Skeletal muscle tissue (tissue), 3 donors: ENCODE measurements at regions not wholly inside any gene's neighbourhood (a gene's known extent, or its start where the extent isn't known, plus 50 kb on each side); places are given as distances from the start of the nearest gene placed in this dataset.
"Not testable (repeated sequence)": the region's sequence is repeated elsewhere in the genome, so short reads cannot be mapped to it uniquely, and the experiment has no call there.

Experiments used
- H3K27ac ChIP-seq: one replicate; pipeline ENCODE4 v1.7.0; 2013; ENCODE audit warnings: mild to moderate bottlenecking, low read depth, low read length, inconsistent platforms
- H3K27me3 ChIP-seq, 3 donors: one replicate each; pipeline ENCODE4 v1.7.0; 2013; ENCODE audit warnings: low read length in 3 of 3; ENCODE audit not compliant: control insufficient read depth in 3 of 3, insufficient read depth in 3 of 3
- H3K36me3 ChIP-seq, 3 donors: one replicate each; pipeline ENCODE4 v1.7.0; 2013; ENCODE audit warnings: low read length in 3 of 3; ENCODE audit not compliant: control insufficient read depth in 3 of 3, insufficient read depth in 3 of 3
- H3K4me1 ChIP-seq, 3 donors: one replicate each; pipeline ENCODE4 v1.7.0; 2013; ENCODE audit warnings: low read length in 3 of 3, mild to moderate bottlenecking in 3 of 3; ENCODE audit not compliant: control insufficient read depth in 3 of 3, insufficient read depth in 3 of 3
- H3K4me3 ChIP-seq, 3 donors: one replicate each; pipeline ENCODE4 v1.7.0; 2013; ENCODE audit warnings: low read length in 3 of 3
- H3K9ac ChIP-seq, 3 donors: one replicate each; pipeline ENCODE4 v1.7.0; 2013; ENCODE audit warnings: low read length in 3 of 3, mild to moderate bottlenecking in 3 of 3, moderate library complexity in 2 of 3, low read depth in 1 of 3
- H3K9me3 ChIP-seq, 3 donors: one replicate each; pipeline ENCODE4 v1.7.0; 2013; ENCODE audit warnings: low read length in 3 of 3; ENCODE audit not compliant: control insufficient read depth in 3 of 3
- donor health status: Osteomylitis.

DNA sequence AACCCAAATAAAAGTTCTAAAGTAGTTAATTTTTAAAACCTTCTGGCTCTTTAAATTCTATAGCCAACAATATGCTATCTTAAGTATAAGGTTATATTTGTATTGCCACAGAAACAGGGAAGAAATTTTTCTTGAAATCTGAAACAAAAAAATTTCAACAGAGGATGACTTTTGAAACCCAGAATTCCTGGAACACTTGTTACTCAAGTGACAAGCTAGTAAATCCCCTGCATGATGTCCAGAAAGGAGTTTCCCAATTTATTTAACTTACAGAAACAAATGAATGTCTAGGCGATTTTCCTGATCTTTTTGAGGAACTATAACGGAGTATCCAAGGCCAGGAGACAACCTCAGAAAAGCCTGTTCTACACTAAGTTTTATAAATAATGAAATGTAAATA is 69.6 kb downstream of the SLC41A2 start:
- Histone ChIP-seq H3K27ac (no peak overlapping the region), H3K4me1 (no peaks in the 10 kb centered on the region), H3K36me3 (no peaks in the 10 kb centered on the region), H3K27me3 (no peaks in the 10 kb centered on the region), H3K9me3 (no peaks in the 10 kb centered on the region), H3K9ac (no peak overlapping the region), H3K4me3 (no peak overlapping the region)

DNA sequence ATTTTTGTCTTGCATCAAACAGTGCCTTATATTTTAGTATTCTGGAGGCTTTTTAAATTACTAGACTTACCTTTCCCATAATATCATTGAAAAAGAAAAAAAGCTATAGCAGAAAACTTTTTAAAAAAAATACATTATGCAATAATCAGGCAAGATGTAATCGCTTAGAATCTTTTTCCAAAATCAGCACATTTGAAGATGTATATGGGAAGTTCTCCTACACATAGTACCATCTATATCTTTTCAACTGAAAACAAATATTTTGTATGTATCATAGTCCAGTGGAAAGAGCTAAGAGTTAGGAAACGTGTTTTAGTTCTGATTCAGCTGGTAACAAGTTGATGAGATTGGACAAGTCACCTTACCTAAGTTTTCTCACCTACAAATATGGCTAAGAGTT is 70.6 kb downstream of the SLC41A2 start:
- no peaks in the 10 kb centered on the region for H3K27me3 ChIP-seq
- H3K4me1 ChIP-seq, result no peaks in the 10 kb centered on the region
- no peaks in the 10 kb centered on the region for H3K36me3 ChIP-seq
- H3K9me3 ChIP-seq, result no peaks in the 10 kb centered on the region
- H3K4me3 ChIP-seq, result no peak overlapping the region
- H3K27ac ChIP-seq, result no peak overlapping the region
- H3K9ac ChIP-seq, result no peak overlapping the region

DNA sequence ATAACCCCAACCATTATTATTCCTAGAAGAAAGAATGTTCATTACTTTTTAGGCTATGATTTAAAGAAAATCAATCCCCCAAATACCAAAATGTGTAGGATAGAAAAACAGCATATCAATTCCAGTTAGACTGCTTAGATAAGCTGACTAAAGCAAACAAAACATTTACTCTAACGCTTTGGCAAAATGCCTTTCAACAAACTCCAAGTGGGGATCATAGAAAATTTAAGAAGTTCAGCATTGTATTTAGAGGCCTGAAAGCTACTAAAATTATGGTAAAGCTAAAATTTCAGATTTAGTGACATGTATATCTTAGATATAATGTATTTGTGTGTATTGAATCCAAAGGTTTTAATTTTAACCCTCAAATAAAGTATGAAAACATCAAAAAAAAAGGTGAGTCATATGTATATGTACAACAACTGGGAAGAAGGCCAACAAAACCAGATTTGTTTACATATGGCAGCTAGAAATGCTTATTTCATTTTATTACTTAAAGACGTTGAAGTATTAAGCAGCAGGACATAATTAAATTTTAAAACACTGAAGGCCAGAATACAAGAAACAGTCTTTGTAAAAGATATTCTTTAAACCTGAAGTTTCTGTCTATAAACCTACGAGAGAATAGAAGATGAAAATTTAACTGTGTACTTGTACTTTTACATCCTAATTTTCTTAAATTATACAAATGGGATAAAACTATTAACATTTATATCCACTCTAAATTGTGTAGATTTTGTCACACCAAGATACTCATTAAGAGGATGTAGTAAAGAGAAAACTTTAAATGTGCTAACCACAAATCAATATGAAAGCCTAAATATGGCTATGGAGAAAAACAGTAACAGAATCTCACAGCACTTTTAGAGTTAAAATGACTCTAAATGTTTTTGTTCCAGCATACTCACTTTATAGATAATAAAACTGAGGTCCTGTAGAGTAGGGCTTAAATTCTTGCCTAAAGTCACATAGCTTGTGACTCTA is 71.4 kb downstream of the SLC41A2 start:
- H3K27ac ChIP-seq, result no peak overlapping the region
- H3K36me3 ChIP-seq, result no peaks in the 10 kb centered on the region
- H3K9me3 ChIP-seq, result no peaks in the 10 kb centered on the region
- H3K27me3 ChIP-seq, result no peaks in the 10 kb centered on the region
- H3K9ac ChIP-seq, result no peak overlapping the region
- no peaks in the 10 kb centered on the region for H3K4me1 ChIP-seq
- no peak overlapping the region for H3K4me3 ChIP-seq

DNA sequence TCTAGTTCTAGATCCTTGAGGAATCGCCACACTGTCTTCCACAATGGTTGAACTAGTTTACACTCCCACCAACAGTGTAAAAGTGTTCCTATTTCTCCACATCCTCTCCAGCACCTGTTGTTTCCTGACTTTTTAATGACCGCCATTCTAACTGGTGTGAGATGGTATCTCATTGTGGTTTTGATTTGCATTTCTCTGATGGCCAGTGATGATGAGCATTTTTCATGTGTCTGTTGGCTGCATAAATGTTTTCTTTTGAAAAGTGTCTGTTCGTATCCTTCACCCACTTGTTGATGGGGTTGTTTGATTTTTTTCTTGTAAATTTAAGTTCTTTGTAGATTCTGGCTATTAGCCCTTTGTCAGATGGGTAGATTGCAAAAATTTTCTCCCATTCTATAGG is 79.2 kb downstream of the SLC41A2 start:
- not testable (repeated sequence) for H3K27ac ChIP-seq, H3K4me1 ChIP-seq, H3K4me3 ChIP-seq, H3K36me3 ChIP-seq, H3K27me3 ChIP-seq, H3K9ac ChIP-seq, H3K9me3 ChIP-seq

DNA sequence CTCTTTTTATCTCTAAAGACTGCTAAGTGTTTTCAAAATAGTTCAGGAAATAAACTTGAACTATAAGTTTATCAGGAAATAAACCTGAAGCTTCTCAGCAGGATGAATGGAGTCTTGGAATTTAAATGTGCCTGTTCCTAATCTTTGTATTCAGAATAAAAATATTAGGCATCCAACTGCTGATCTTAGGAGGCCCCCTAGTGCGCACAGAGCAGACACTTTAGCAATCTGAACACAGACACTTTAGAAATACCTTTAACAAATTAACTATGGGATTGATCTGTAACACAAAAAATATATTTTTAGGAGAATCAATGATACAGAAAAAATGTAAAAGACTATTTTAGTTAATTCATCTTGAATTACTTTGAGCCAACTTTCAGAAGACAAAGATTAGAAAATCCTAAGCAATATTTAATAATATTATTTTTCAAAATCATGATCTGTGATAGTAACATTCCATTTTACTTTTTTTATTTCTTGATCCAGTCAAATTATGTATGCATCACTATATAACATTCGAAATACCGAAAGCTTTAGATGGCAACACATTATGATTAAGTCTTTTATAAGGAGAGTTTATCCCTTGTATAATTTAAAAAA is 80.9 kb downstream of the SLC41A2 start:
- Histone ChIP-seq H3K9ac (no peak overlapping the region), H3K9me3 (no peaks in the 10 kb centered on the region), H3K27me3 (no peaks in the 10 kb centered on the region)

DNA sequence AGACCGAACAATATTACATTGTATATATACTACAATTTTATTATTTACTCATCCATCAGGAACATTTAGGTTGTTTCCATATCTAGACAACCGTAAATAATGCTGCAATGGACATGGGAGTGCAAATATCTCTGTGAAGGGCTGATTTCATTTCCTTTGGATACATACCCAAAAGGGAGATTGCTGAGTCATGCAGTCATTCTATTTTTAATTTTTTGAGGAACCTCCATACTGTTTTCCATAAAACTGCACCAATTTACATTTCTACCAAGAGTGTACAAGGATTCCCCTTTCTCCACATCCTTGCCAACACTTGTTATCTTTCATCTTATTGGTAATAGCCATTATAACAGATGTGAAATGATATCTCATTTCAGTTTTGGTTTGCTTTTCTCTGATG is 84.7 kb downstream of the SLC41A2 start:
- H3K9ac ChIP-seq, result no peak overlapping the region
- H3K36me3 ChIP-seq, result no peaks in the 10 kb centered on the region
- H3K4me1 ChIP-seq, result no peaks in the 10 kb centered on the region
- H3K4me3 ChIP-seq, result no peak overlapping the region
- no peak overlapping the region for H3K27ac ChIP-seq
- H3K27me3 ChIP-seq, result no peaks in the 10 kb centered on the region
- no peaks in the 10 kb centered on the region for H3K9me3 ChIP-seq

More for the DNA sequence above, 80.9 kb downstream of the SLC41A2 start:
- Histone ChIP-seq H3K4me3 (no peak overlapping the region), H3K27ac (no peak overlapping the region), H3K36me3 (no peaks in the 10 kb centered on the region), H3K4me1 (no peaks in the 10 kb centered on the region)

DNA sequence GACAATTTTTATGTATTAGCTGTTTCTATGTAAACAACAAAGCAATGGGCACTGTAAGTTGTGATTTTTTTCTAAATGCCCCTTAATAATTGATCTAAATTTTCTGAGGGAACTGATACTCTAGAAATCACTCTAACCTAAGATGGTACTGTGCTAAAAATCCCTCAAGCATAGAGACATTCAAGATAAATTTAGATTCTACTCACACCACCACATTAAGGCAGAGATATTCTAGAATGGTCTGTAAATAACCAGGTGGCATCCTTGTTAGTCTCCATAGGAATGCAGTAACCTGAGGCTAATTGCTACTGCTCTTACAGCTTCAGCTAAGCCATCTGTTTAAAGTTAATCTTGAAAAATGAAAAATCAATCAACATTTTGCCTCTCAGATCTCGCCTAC is 87.3 kb downstream of the SLC41A2 start:
- Histone ChIP-seq H3K4me1 (no peaks in the 10 kb centered on the region), H3K9ac (no peak overlapping the region), H3K27me3 (no peaks in the 10 kb centered on the region)

DNA sequence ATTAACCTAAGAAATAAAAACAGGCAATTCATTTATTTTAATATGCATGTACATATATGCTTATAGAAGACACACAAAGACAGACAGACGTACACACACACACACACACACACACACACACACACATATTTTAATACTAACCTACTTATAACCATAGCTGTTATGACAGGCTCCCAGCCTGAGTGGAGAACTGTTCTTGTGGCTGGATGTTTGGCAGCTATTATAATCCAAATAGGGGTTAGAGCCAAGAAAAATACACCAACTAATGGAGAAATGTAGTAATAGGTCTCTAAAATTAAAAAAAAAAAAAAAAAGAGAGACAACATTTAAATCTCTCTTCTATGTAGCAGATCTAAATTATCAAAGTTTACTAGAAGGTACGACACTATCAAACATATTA is 91.8 kb downstream of the SLC41A2 start:
- H3K36me3 ChIP-seq, result no peaks in the 10 kb centered on the region
- H3K4me1 ChIP-seq, result no peaks in the 10 kb centered on the region
- no peaks in the 10 kb centered on the region for H3K9me3 ChIP-seq
- no peaks in the 10 kb centered on the region for H3K27me3 ChIP-seq
- H3K4me3 ChIP-seq, result no peak overlapping the region
- H3K9ac ChIP-seq, result no peak overlapping the region
- H3K27ac ChIP-seq, result no peak overlapping the region

More for the DNA sequence above, 87.3 kb downstream of the SLC41A2 start:
- Histone ChIP-seq H3K9me3 (no peaks in the 10 kb centered on the region), H3K36me3 (no peaks in the 10 kb centered on the region), H3K4me3 (no peak overlapping the region), H3K27ac (no peak overlapping the region)

DNA sequence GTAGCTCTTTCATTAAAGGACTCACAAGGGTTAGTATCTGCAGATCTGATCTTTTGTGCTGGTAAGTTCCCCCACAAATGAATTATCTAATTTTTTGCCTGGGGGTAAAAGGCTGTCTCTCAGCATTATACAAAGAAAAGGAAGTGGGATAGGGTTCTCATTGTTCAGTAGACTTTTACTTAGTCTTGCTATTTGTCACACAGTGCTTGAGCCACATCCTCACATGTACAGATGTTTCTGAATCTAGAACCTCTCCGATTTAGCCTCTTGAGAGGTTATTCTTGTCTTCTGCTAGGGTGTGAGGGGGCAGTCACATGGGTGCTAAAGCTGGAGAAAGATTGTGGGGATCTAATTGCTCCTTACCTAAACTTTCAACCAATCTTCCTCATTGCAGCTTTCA is 93.0 kb downstream of the SLC41A2 start:
- H3K4me3 ChIP-seq, result no peak overlapping the region
- no peaks in the 10 kb centered on the region for H3K4me1 ChIP-seq
- no peaks in the 10 kb centered on the region for H3K27me3 ChIP-seq
- no peaks in the 10 kb centered on the region for H3K36me3 ChIP-seq
- no peaks in the 10 kb centered on the region for H3K9me3 ChIP-seq
- H3K27ac ChIP-seq, result no peak overlapping the region
- no peak overlapping the region for H3K9ac ChIP-seq

DNA sequence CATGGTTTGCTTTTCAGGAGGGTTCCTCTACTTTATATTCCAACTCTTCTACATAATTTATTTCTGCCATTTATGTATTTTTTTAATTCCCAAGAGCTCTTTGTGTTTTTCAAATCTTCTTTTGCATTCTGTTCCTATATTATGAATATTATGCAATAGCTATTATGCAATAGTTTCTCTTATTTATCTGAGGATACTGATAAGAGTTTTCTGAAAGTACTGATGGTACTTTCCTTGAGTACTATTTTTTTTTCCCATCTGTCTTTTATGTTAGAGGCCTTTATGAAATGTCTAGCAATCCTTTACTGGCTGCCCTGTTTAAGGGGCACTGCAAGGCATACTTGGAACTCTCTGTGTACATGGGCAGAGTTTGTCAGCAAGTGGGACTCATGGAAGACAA is 93.4 kb downstream of the SLC41A2 start:
- Histone ChIP-seq H3K36me3 (no peaks in the 10 kb centered on the region), H3K9ac (no peak overlapping the region), H3K27me3 (no peaks in the 10 kb centered on the region), H3K4me1 (no peaks in the 10 kb centered on the region), H3K27ac (no peak overlapping the region), H3K4me3 (no peak overlapping the region), H3K9me3 (no peaks in the 10 kb centered on the region)
